H9 (cell line): ENCODE measurements at regions not wholly inside any gene's neighbourhood (a gene's known extent, or its start where the extent isn't known, plus 50 kb on each side); places are given as distances from the start of the nearest gene placed in this dataset.

Experiments used
- DNase-seq: peaks from one replicate; pipeline ENCODE4 v3.0.0-alpha.2; 2017
- H2AFZ ChIP-seq: one replicate; pipeline ENCODE4 v1.6.1; 2013; ENCODE audit warnings: mild to moderate bottlenecking, low read length, control low read depth, moderate library complexity
- H2AK5ac ChIP-seq: 2 replicates; pipeline ENCODE4 v1.6.1; 2013; ENCODE audit warnings: low read length, control low read depth, mixed read lengths; ENCODE audit not compliant: insufficient read length
- H2BK120ac ChIP-seq: one replicate; pipeline ENCODE4 v1.6.1; 2013; ENCODE audit warnings: low read depth, mild to moderate bottlenecking, low read length, control low read depth, inconsistent platforms; ENCODE audit not compliant: poor library complexity, severe bottlenecking
- H2BK12ac ChIP-seq: 2 replicates; pipeline ENCODE4 v1.6.1; 2013; ENCODE audit warnings: low read length, control low read depth, mixed read lengths, low read depth; ENCODE audit not compliant: insufficient read length
- H2BK15ac ChIP-seq: 2 replicates; pipeline ENCODE4 v1.6.1; 2013; ENCODE audit warnings: low read depth, low read length, control low read depth
- H2BK20ac ChIP-seq: one replicate; pipeline ENCODE4 v1.6.1; 2013; ENCODE audit warnings: low read depth, mild to moderate bottlenecking, low read length, control low read depth, inconsistent platforms; ENCODE audit not compliant: poor library complexity, severe bottlenecking
- H2BK5ac ChIP-seq: 2 replicates; pipeline ENCODE4 v1.6.1; 2013; ENCODE audit warnings: low read length, control low read depth, mixed read lengths; ENCODE audit not compliant: insufficient read length
- H3K14ac ChIP-seq: 2 replicates; pipeline ENCODE4 v1.6.1; 2013; ENCODE audit warnings: low read length, control low read depth; ENCODE audit not compliant: insufficient read depth
- H3K18ac ChIP-seq: 2 replicates; pipeline ENCODE4 v1.6.1; 2013; ENCODE audit warnings: low read depth, mild to moderate bottlenecking, mixed read lengths, low read length, control low read depth; ENCODE audit not compliant: insufficient read length
- H3K23ac ChIP-seq: 2 replicates; pipeline ENCODE4 v1.6.1; 2013; ENCODE audit warnings: low read length, control low read depth, mixed read lengths, low read depth; ENCODE audit not compliant: insufficient read length
- H3K23me2 ChIP-seq: 2 replicates; pipeline ENCODE4 v1.6.1; 2013; ENCODE audit warnings: low read depth, mild to moderate bottlenecking, mixed read lengths, low read length, control low read depth; ENCODE audit not compliant: insufficient read length, poor library complexity, severe bottlenecking
- H3K27ac ChIP-seq: 2 replicates; pipeline ENCODE4 v1.5.1; 2013; ENCODE audit warnings: low read length, control low read depth, mixed read lengths, low read depth; ENCODE audit not compliant: insufficient read length
- H3K27me3 ChIP-seq: 2 replicates; pipeline ENCODE4 v1.6.1; 2013; ENCODE audit warnings: low read length, control low read depth, inconsistent platforms; ENCODE audit not compliant: insufficient read depth
- H3K4ac ChIP-seq: 2 replicates; pipeline ENCODE4 v1.6.1; 2013; ENCODE audit warnings: low read depth, mild to moderate bottlenecking, control low read depth, inconsistent platforms, low read length, moderate library complexity
- H3K4me1 ChIP-seq: 2 replicates; pipeline ENCODE4 v1.6.1; 2013; ENCODE audit warnings: low read length, control low read depth, inconsistent platforms; ENCODE audit not compliant: insufficient read depth
- H3K4me2 ChIP-seq: 2 replicates; pipeline ENCODE4 v1.6.1; 2013; ENCODE audit warnings: low read length, control low read depth, mixed read lengths; ENCODE audit not compliant: insufficient read length, insufficient read depth
- H3K56ac ChIP-seq: 2 replicates; pipeline ENCODE4 v1.6.1; 2013; ENCODE audit warnings: low read depth, mild to moderate bottlenecking, mixed read lengths, low read length, control low read depth; ENCODE audit not compliant: insufficient read length
- H3K79me1 ChIP-seq: 2 replicates; pipeline ENCODE4 v1.6.1; 2013; ENCODE audit warnings: low read depth, mild to moderate bottlenecking, moderate library complexity, low read length, control low read depth, inconsistent platforms; ENCODE audit not compliant: insufficient read depth, poor library complexity, severe bottlenecking
- H3K79me2 ChIP-seq: 2 replicates; pipeline ENCODE4 v1.6.1; 2013; ENCODE audit warnings: low read length, control low read depth, inconsistent platforms; ENCODE audit not compliant: insufficient read depth
- H3K9ac ChIP-seq: 2 replicates; pipeline ENCODE4 v1.6.1; 2013; ENCODE audit warnings: low read length, control low read depth, mixed read lengths; ENCODE audit not compliant: insufficient read length; ENCODE audit errors: extremely low read depth
- H3K9me3 ChIP-seq: one replicate; pipeline ENCODE4 v1.6.1; 2013; ENCODE audit warnings: low read depth, low read length, inconsistent platforms; ENCODE audit not compliant: control insufficient read depth
- H3T11ph ChIP-seq: one replicate; pipeline ENCODE4 v1.6.1; 2013; ENCODE audit warnings: mild to moderate bottlenecking, low read length, control low read depth, inconsistent platforms
- H4K20me1 ChIP-seq: one replicate; pipeline ENCODE4 v1.6.1; 2013; ENCODE audit not compliant: control insufficient read depth, insufficient read length, insufficient read depth
- H4K5ac ChIP-seq: 2 replicates; pipeline ENCODE4 v1.6.1; 2013; ENCODE audit warnings: low read depth, mild to moderate bottlenecking, mixed read lengths, low read length, control low read depth; ENCODE audit not compliant: insufficient read length
- H4K8ac ChIP-seq: replicated peaks from 2 replicates; pipeline ENCODE4 v1.6.1; 2013; ENCODE audit warnings: low read length, control low read depth, mixed read lengths, low read depth; ENCODE audit not compliant: insufficient read length
- H4K91ac ChIP-seq: 2 replicates; pipeline ENCODE4 v1.6.1; 2013; ENCODE audit warnings: low read depth, mild to moderate bottlenecking, moderate library complexity, mixed read lengths, low read length, control low read depth; ENCODE audit not compliant: insufficient read length
- H3K27ac Mint-ChIP-seq, 3 experiments: 2 replicates in 2 of 3; 3 replicates in 1 of 3; pipeline ENCODE4 v1.8.0; 2020 to 2021; ENCODE audit warnings: mixed read lengths in 3 of 3, mild to moderate bottlenecking in 1 of 3, moderate library complexity in 1 of 3
- H3K27me3 Mint-ChIP-seq: 2 replicates; pipeline ENCODE4 v1.8.0; 2021; ENCODE audit warnings: low read depth, mild to moderate bottlenecking, moderate library complexity, mixed read lengths
- H3K36me3 Mint-ChIP-seq, 3 experiments: 2 replicates in 2 of 3; 3 replicates in 1 of 3; pipeline ENCODE4 v1.8.0; 2020 to 2021; ENCODE audit warnings: low read depth in 3 of 3, mixed read lengths in 3 of 3; ENCODE audit not compliant: insufficient read depth in 1 of 3
- H3K4me1 Mint-ChIP-seq, 2 experiments: 2 replicates each; pipeline ENCODE4 v1.8.0; 2020; ENCODE audit warnings: mixed read lengths in 2 of 2
- H3K4me3 Mint-ChIP-seq, 2 experiments: 2 replicates in 1 of 2; 3 replicates in 1 of 2; pipeline ENCODE4 v1.8.0; 2020 to 2021; ENCODE audit warnings: mild to moderate bottlenecking in 2 of 2, mixed read lengths in 2 of 2, moderate library complexity in 1 of 2
- H3K9me3 Mint-ChIP-seq, 2 experiments: 2 replicates in 1 of 2; 3 replicates in 1 of 2; pipeline ENCODE4 v1.8.0; 2020; ENCODE audit warnings: mild to moderate bottlenecking in 2 of 2, mixed read lengths in 2 of 2, moderate library complexity in 1 of 2
- CTCF ChIP-seq: fragments of 200-600 bp; sonication (generic); conservative IDR thresholded peaks from 3 replicates; pipeline ENCODE4 v1.8.0; 2021; ENCODE audit warnings: antibody characterized with exemption, mild to moderate bottlenecking
- WGBS: extraction: QIAGEN DNeasy Blood & Tissue Kit; methylation state at CpG from one replicate; pipeline ENCODE4 v1.1.7; 2013; ENCODE audit warnings: missing lambda C conversion rate, low lambda C conversion rate, mixed read lengths; ENCODE audit not compliant: insufficient read length; ENCODE audit errors: extremely low coverage; 5-methylcytosine and 5-hydroxymethylcytosine counted together

GRCh38 chr20:7571521-7572055 is 368.7 kb downstream of the HAO1 start:
- no peaks in the 10 kb centered on the region for H3K27me3 ChIP-seq
- H2BK12ac ChIP-seq = no peak overlapping the region
- Mint-ChIP-seq H3K4me1 (no peaks in the 10 kb centered on the region), H3K4me3 (no peak overlapping the region), H3K27ac (no peak overlapping the region), H3K9me3 (no peaks in the 10 kb centered on the region; a peak in 1 of 5 replicates), H3K27me3 (no peaks in the 10 kb centered on the region), H3K36me3 (no peaks in the 10 kb centered on the region)
- H4K20me1 ChIP-seq = no peaks in the 10 kb centered on the region
- no peak for DNase-seq
- no peak overlapping the region for H2BK120ac ChIP-seq
- H3K14ac ChIP-seq = no peak overlapping the region
- no peak overlapping the region for H3K27ac ChIP-seq
- no peaks in the 10 kb centered on the region for H3K4me1 ChIP-seq
- H3K79me2 ChIP-seq = no peaks in the 10 kb centered on the region
- no peak overlapping the region for H4K91ac ChIP-seq
- H3K9me3 ChIP-seq = no peaks in the 10 kb centered on the region
- no peak overlapping the region for H3K18ac ChIP-seq
- H2BK15ac ChIP-seq = no peak overlapping the region
- no peak overlapping the region for H3K4me2 ChIP-seq
- no peak overlapping the region for H3K23ac ChIP-seq
- no peak overlapping the region for H2BK20ac ChIP-seq
- no peak overlapping the region for H2AFZ ChIP-seq
- no CpG with 5 or more reads among the region's 5 CpGs for WGBS
- no peaks in the 10 kb centered on the region for H3K23me2 ChIP-seq
- no peak overlapping the region for H3T11ph ChIP-seq
- H3K9ac ChIP-seq = no peak overlapping the region
- no peak overlapping the region for H4K5ac ChIP-seq
- no peak overlapping the region for H4K8ac ChIP-seq
- H3K4ac ChIP-seq = no peak overlapping the region
- no peak overlapping the region for H3K56ac ChIP-seq
- TF ChIP-seq CTCF = no peak
- H2BK5ac ChIP-seq = no peak overlapping the region
- no peak overlapping the region for H2AK5ac ChIP-seq
- H3K79me1 ChIP-seq = no peaks in the 10 kb centered on the region
